Neural progenitor cell (in vitro differentiated cells): ENCODE measurements at regions not wholly inside any gene's neighbourhood (a gene's known extent, or its start where the extent isn't known, plus 50 kb on each side); places are given as distances from the start of the nearest gene placed in this dataset.

Experiments
- EZH2 ChIP-seq: fragments of 200-600 bp; sonication (generic); IDR thresholded peaks from 2 replicates; pipeline ENCODE4 v1.6.1; 2017; ENCODE audit warnings: antibody characterized with exemption, mild to moderate bottlenecking, moderate library complexity
- EZH2phosphoT487 ChIP-seq: fragments of 200-600 bp; sonication (generic); IDR thresholded peaks from 2 replicates; pipeline ENCODE4 v1.6.1; 2017; ENCODE audit warnings: antibody characterized with exemption
- TF ChIP-seq, protein P1 (sequence below): fragments of 200-600 bp; sonication (generic); IDR thresholded peaks from 2 replicates; pipeline ENCODE4 v1.5.1; 2017; ENCODE audit warnings: antibody characterized with exemption, mild to moderate bottlenecking

DNA sequence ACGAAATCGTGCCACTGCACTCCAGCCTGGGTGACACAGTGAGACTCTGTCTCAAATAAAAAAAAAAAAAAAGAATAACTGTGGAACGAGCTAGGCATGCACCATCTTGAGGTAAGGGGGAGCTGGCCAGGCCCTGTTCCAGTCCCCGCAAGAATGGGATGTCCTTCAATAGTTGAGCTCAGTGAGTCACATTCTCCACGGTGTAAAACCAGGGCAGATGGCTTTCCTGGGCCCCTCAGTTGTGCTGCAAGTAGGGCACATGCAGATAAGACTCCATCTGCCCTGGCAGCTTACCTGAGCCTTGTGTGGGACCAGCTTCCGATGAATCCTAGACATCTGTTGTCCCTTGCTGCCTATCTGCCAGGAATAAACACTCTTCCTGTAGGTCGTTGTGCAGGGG is 312.1 kb downstream of the VRK1 start:
- TF ChIP-seq, protein P1, sequence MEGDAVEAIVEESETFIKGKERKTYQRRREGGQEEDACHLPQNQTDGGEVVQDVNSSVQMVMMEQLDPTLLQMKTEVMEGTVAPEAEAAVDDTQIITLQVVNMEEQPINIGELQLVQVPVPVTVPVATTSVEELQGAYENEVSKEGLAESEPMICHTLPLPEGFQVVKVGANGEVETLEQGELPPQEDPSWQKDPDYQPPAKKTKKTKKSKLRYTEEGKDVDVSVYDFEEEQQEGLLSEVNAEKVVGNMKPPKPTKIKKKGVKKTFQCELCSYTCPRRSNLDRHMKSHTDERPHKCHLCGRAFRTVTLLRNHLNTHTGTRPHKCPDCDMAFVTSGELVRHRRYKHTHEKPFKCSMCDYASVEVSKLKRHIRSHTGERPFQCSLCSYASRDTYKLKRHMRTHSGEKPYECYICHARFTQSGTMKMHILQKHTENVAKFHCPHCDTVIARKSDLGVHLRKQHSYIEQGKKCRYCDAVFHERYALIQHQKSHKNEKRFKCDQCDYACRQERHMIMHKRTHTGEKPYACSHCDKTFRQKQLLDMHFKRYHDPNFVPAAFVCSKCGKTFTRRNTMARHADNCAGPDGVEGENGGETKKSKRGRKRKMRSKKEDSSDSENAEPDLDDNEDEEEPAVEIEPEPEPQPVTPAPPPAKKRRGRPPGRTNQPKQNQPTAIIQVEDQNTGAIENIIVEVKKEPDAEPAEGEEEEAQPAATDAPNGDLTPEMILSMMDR = no peak
- TF ChIP-seq EZH2phosphoT487 = no peak
- TF ChIP-seq EZH2 = no peak
